Glutamatergic neuron (in vitro differentiated cells): ENCODE measurements at regions not wholly inside any gene's neighbourhood (a gene's known extent, or its start where the extent isn't known, plus 50 kb on each side); places are given as distances from the start of the nearest gene placed in this dataset.
A peak's percentile ranks its signal among the peaks of the same experiment; 100 is the strongest.

ENCODE experiments used
- DNase-seq: peaks from one replicate; pipeline ENCODE4 v3.0.0; 2022
- H3K27ac Mint-ChIP-seq: one replicate; pipeline ENCODE4 v1.8.0; 2020; ENCODE audit warnings: mild to moderate bottlenecking, mixed read lengths, inconsistent platforms; ENCODE audit not compliant: unreplicated experiment
- H3K27me3 Mint-ChIP-seq: one replicate; pipeline ENCODE4 v1.8.0; 2020; ENCODE audit warnings: mild to moderate bottlenecking, moderate library complexity, mixed read lengths, inconsistent platforms; ENCODE audit not compliant: unreplicated experiment
- H3K36me3 Mint-ChIP-seq: one replicate; pipeline ENCODE4 v1.8.0; 2020; ENCODE audit warnings: mild to moderate bottlenecking, mixed read lengths, inconsistent platforms; ENCODE audit not compliant: unreplicated experiment
- H3K4me1 Mint-ChIP-seq: one replicate; pipeline ENCODE4 v1.8.0; 2020; ENCODE audit warnings: mild to moderate bottlenecking, low read depth, mixed read lengths, inconsistent platforms; ENCODE audit not compliant: unreplicated experiment
- H3K4me3 Mint-ChIP-seq: one replicate; pipeline ENCODE4 v1.8.0; 2020; ENCODE audit warnings: mild to moderate bottlenecking, mixed read lengths, inconsistent platforms; ENCODE audit not compliant: unreplicated experiment
- H3K9me3 Mint-ChIP-seq: one replicate; pipeline ENCODE4 v1.8.0; 2020; ENCODE audit warnings: mild to moderate bottlenecking, moderate library complexity, mixed read lengths, inconsistent platforms; ENCODE audit not compliant: unreplicated experiment
- TF ChIP-seq, protein P1 (sequence below): fragments of 200-600 bp; sonication (generic); IDR thresholded peaks from one replicate; pipeline ENCODE4 v1.5.0; 2021; ENCODE audit not compliant: partially characterized antibody, unreplicated experiment

DNA sequence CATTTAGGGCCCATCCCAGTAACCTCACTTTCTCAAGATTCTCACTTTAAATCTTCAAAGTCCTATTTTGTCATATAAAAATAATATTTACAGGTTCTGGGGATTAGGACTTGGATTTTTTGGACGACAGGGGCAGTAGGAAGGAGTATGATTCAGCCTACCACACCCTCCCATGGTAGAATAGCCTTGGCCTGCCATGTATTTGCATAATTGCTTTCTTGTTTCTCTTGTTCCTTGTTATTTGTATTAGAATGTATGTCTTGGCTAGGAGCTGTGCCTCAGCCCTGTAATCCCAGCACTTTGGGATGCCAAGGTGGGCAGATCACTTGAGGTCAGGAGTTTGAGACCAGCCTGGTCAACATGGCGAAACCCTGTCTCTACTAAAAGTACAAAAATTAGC, 92.5 kb downstream of the ELAPOR2 start:
- TF ChIP-seq, protein P1, sequence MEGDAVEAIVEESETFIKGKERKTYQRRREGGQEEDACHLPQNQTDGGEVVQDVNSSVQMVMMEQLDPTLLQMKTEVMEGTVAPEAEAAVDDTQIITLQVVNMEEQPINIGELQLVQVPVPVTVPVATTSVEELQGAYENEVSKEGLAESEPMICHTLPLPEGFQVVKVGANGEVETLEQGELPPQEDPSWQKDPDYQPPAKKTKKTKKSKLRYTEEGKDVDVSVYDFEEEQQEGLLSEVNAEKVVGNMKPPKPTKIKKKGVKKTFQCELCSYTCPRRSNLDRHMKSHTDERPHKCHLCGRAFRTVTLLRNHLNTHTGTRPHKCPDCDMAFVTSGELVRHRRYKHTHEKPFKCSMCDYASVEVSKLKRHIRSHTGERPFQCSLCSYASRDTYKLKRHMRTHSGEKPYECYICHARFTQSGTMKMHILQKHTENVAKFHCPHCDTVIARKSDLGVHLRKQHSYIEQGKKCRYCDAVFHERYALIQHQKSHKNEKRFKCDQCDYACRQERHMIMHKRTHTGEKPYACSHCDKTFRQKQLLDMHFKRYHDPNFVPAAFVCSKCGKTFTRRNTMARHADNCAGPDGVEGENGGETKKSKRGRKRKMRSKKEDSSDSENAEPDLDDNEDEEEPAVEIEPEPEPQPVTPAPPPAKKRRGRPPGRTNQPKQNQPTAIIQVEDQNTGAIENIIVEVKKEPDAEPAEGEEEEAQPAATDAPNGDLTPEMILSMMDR = no peak
- DNase-seq = no peak
- H3K27ac Mint-ChIP-seq = no peak overlapping the region
- H3K4me1 Mint-ChIP-seq = peaks cover 44% of the 10 kb centered on the region
- H3K9me3 Mint-ChIP-seq = peaks cover 2% of the 10 kb centered on the region
- no peaks in the 10 kb centered on the region for H3K27me3 Mint-ChIP-seq
- no peaks in the 10 kb centered on the region for H3K36me3 Mint-ChIP-seq
- no peak overlapping the region for H3K4me3 Mint-ChIP-seq

DNA sequence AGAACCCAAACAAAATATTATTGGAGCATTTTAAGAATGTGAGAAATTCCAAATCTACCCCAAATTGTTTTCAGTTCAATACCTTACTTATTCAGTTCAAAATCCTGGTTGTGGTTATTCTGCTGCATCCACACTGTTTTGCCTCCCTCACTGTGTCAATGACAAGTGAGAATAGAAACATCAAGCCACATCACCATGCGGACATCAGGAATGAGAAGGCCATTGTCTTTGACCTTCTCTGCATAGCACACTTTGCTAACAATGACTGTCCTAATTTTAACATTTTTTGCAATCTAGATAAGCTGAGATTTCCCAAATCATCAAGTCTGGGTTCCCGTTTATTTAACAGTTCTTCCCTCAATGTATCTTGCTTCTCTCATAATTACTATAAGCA, 93.7 kb downstream of the ELAPOR2 start:
- Mint-ChIP-seq H3K9me3 (peaks cover 2% of the 10 kb centered on the region), H3K27ac (no peak overlapping the region), H3K36me3 (no peaks in the 10 kb centered on the region), H3K4me3 (no peak overlapping the region), H3K27me3 (no peaks in the 10 kb centered on the region), H3K4me1 (peaks cover 37% of the 10 kb centered on the region)
- TF ChIP-seq, protein P1 = no peak
- no peak for DNase-seq

DNA sequence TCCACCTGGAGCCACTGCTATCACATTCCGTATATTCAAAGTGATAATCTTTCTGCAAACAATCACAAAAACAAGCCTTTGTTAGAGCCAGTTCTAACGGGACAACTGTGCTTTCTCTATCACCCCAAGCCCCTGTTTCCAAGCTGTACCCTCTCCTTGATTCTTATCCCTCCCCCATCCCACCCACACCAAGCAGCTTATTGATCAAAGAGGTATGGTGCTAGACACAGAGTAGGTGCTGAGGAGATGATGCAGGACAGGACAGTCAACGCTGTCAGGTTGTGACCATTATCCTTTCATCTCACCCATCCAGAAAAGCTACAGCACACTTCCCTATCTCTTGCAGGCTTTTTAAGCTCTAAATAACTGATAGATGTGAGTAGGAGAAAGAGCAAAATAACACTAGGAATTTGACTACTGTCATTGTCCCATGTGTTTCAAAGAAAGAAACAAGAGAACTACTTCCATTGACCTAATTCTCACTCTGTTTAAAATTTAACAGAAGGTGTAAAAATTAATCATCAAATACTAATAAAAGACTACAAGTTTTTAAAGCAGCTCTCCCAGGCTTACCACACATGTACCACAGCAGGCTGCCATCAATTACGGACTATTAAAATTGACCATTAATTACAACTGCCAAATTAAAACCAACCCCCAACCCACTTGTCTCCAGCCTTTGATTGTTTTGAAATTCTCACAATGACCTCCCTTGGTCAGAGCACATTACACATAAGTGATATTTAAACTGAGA, 94.3 kb downstream of the ELAPOR2 start:
- TF ChIP-seq, protein P1 = no peak
- Mint-ChIP-seq H3K36me3 (no peaks in the 10 kb centered on the region), H3K27ac (no peak overlapping the region), H3K4me3 (peak overlapping the region; percentile 6), H3K27me3 (no peaks in the 10 kb centered on the region), H3K9me3 (peaks cover 2% of the 10 kb centered on the region), H3K4me1 (peaks cover 34% of the 10 kb centered on the region)
- DNase-seq = no peak

DNA sequence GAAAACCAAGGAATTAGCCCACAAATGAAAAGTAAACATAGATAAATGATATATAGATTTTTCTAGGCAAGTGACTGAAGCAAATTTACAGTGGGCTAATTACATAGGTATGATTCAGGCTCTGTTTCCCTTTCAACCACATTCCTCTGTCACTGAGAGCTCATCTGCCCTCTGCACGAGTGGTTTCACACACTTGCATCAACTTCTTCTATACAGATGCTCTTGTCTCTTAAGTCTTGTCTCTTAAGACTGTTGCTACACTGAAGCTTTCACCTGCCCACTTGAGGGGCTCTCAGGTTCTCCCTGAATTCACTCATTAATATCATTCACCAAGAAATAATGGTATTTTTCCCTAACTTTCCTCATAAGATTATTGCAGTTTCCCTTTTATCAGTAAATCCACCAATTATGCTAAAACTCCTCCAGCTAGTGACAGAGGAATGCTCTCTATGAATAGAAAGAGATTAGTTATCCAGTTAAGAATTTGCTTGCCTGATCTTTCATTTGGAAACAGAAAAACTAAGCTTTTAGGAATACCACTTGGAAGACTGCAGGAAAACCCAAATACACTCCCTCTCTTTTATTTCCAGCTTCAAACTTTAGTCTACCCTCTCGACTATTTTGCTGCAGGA, 95.7 kb downstream of the ELAPOR2 start:
- H3K9me3 Mint-ChIP-seq = peaks cover 6% of the 10 kb centered on the region
- peaks cover 28% of the 10 kb centered on the region for H3K4me1 Mint-ChIP-seq
- peaks cover 2% of the 10 kb centered on the region for H3K27me3 Mint-ChIP-seq
- TF ChIP-seq, protein P1 = no peak
- peaks cover 10% of the 10 kb centered on the region for H3K36me3 Mint-ChIP-seq
- H3K4me3 Mint-ChIP-seq = no peak overlapping the region
- no peak for DNase-seq
- H3K27ac Mint-ChIP-seq = no peak overlapping the region

DNA sequence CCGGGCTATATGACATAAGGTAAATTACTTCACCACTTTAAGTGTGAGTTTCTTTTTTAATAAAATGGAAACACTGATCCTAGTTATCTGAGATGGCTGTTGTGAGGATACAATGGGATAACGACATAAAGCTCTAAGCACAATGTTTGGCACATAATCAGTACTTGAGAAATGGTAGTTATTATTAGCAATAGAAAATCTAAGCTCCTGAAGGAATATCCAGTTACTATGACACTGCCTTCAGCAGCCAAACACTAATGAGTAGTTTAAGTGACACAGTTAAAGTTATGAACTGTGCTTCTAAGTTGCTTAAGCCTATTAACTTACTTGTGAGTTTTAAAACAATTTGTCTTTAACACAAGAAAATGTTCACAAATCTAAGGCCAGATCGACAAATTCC, 96.8 kb downstream of the ELAPOR2 start:
- TF ChIP-seq, protein P1 = no peak
- Mint-ChIP-seq H3K9me3 (peaks cover 6% of the 10 kb centered on the region), H3K27me3 (peaks cover 2% of the 10 kb centered on the region), H3K36me3 (peaks cover 10% of the 10 kb centered on the region), H3K4me3 (no peak overlapping the region), H3K27ac (no peak overlapping the region), H3K4me1 (peaks cover 28% of the 10 kb centered on the region)
- no peak for DNase-seq
